Neural cell (in vitro differentiated cells): ENCODE measurements at regions not wholly inside any gene's neighbourhood (a gene's known extent, or its start where the extent isn't known, plus 50 kb on each side); places are given as distances from the start of the nearest gene placed in this dataset.
A peak's percentile ranks its signal among the peaks of the same experiment; 100 is the strongest.
"Not testable (repeated sequence)": the region's sequence is repeated elsewhere in the genome, so short reads cannot be mapped to it uniquely, and the experiment has no call there.

Experiments
- H2AFZ ChIP-seq: fragments of 200-600, 300-800 bp; sonication (generic), shearing (Covaris generic); 2 replicates; pipeline ENCODE4 v1.6.0; 2014; ENCODE audit warnings: low read depth, mild to moderate bottlenecking, antibody characterized with exemption, low read length, moderate library complexity
- H3F3A ChIP-seq: fragments of 200-600 bp; shearing (Covaris generic); 2 replicates; pipeline ENCODE4 v1.6.1; 2016; ENCODE audit warnings: mild to moderate bottlenecking, moderate library complexity, mixed read lengths, antibody characterized with exemption, low read length; ENCODE audit not compliant: insufficient read depth, poor library complexity, severe bottlenecking
- H3K27ac ChIP-seq: fragments of 200-600, 300-800 bp; sonication (generic), shearing (Covaris generic); 2 replicates; pipeline ENCODE4 v1.5.1; 2014; ENCODE audit warnings: mild to moderate bottlenecking, low read length, moderate library complexity
- H3K27me3 ChIP-seq: fragments of 300-800, 200-600 bp; sonication (generic), shearing (Covaris generic); 2 replicates; pipeline ENCODE4 v1.6.0; 2014; ENCODE audit warnings: mild to moderate bottlenecking, low read depth, low read length, moderate library complexity; ENCODE audit not compliant: insufficient read depth
- H3K36me3 ChIP-seq: fragments of 300-800, 200-600 bp; sonication (generic), shearing (Covaris generic); 2 replicates; pipeline ENCODE4 v1.5.1; 2014; ENCODE audit warnings: mild to moderate bottlenecking, antibody characterized with exemption, low read length, moderate library complexity; ENCODE audit not compliant: insufficient read depth
- H3K4me2 ChIP-seq: fragments of 300-800, 200-600 bp; sonication (generic), shearing (Covaris generic); 2 replicates; pipeline ENCODE4 v1.6.0; 2014; ENCODE audit warnings: mild to moderate bottlenecking, low read length
- H3K4me3 ChIP-seq: fragments of 300-800, 200-600 bp; sonication (generic), shearing (Covaris generic); 2 replicates; pipeline ENCODE4 v1.5.1; 2014; ENCODE audit warnings: mild to moderate bottlenecking, low read length, moderate library complexity
- H3K79me2 ChIP-seq: fragments of 200-600 bp; shearing (Covaris generic); replicated peaks from 2 replicates; pipeline ENCODE4 v1.6.0; 2014; ENCODE audit warnings: mild to moderate bottlenecking, low read length, moderate library complexity; ENCODE audit not compliant: insufficient read depth
- H3K9ac ChIP-seq: fragments of 300-800, 200-600 bp; sonication (generic), shearing (Covaris generic); 2 replicates; pipeline ENCODE4 v1.6.1; 2016; ENCODE audit warnings: mild to moderate bottlenecking, low read length, mixed read lengths
- H3K9me2 ChIP-seq: fragments of 200-600 bp; shearing (Covaris generic); 2 replicates; pipeline ENCODE4 v1.6.1; 2016; ENCODE audit warnings: mild to moderate bottlenecking, low read length, mixed read lengths; ENCODE audit not compliant: insufficient read depth
- H3K9me3 ChIP-seq: fragments of 200-600, 300-800 bp; sonication (generic), shearing (Covaris generic); 2 replicates; pipeline ENCODE4 v1.6.1; 2016; ENCODE audit warnings: mild to moderate bottlenecking, mixed run types, low read length, moderate library complexity, mixed read lengths
- H4K20me1 ChIP-seq: fragments of 200-600 bp; shearing (Covaris generic); 2 replicates; pipeline ENCODE4 v1.6.1; 2016; ENCODE audit warnings: mild to moderate bottlenecking, mixed run types; ENCODE audit not compliant: insufficient read depth
- TF ChIP-seq, protein P1 (sequence below): fragments of 450-650 bp; IDR thresholded peaks from 2 replicates; pipeline ENCODE4 v1.5.1; 2014; ENCODE audit warnings: antibody characterized with exemption, mild to moderate bottlenecking, moderate library complexity; ENCODE audit not compliant: poor library complexity, severe bottlenecking

- H3K9ac ChIP-seq, H4K20me1 ChIP-seq, H3K27me3 ChIP-seq, H3K36me3 ChIP-seq, H3F3A ChIP-seq, H3K4me3 ChIP-seq, H2AFZ ChIP-seq, H3K9me2 ChIP-seq, H3K9me3 ChIP-seq, H3K79me2 ChIP-seq, H3K27ac ChIP-seq, H3K4me2 ChIP-seq: not testable (repeated sequence)
- TF ChIP-seq, protein P1, sequence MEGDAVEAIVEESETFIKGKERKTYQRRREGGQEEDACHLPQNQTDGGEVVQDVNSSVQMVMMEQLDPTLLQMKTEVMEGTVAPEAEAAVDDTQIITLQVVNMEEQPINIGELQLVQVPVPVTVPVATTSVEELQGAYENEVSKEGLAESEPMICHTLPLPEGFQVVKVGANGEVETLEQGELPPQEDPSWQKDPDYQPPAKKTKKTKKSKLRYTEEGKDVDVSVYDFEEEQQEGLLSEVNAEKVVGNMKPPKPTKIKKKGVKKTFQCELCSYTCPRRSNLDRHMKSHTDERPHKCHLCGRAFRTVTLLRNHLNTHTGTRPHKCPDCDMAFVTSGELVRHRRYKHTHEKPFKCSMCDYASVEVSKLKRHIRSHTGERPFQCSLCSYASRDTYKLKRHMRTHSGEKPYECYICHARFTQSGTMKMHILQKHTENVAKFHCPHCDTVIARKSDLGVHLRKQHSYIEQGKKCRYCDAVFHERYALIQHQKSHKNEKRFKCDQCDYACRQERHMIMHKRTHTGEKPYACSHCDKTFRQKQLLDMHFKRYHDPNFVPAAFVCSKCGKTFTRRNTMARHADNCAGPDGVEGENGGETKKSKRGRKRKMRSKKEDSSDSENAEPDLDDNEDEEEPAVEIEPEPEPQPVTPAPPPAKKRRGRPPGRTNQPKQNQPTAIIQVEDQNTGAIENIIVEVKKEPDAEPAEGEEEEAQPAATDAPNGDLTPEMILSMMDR = peak; percentile 43
Measured at GRCh38 chr6:60338328-60339071, 1947.5 kb downstream of the KHDRBS2 start.

GRCh38 chr6:60335124-60335523, 1950.9 kb downstream of the KHDRBS2 start:
- not testable (repeated sequence) for H3K4me2 ChIP-seq, H3K9me2 ChIP-seq, H4K20me1 ChIP-seq, H3K79me2 ChIP-seq, H3K27ac ChIP-seq, H3K36me3 ChIP-seq, H3K9me3 ChIP-seq, H3K9ac ChIP-seq, H3K4me3 ChIP-seq, H2AFZ ChIP-seq, H3F3A ChIP-seq, H3K27me3 ChIP-seq

DNA sequence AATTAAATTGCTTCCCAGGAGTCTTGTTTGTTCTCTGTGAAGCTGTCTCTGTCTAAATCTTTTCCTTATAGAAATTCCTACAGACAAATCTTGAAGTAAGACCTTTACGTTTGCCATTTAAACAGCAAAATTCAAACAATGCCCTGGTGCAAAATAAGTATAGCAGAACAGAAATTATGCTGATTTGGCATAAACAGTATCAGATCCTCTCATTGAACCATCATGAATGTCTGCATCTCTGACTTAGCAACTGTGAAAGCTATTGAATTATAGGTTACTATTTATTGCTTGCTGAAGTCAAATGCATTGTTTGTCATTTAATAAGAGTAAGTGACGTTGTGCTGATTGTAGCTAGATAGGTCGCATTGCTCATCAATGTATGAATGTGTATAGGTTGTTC, 1952.3 kb downstream of the KHDRBS2 start:
- H3F3A ChIP-seq, H3K4me2 ChIP-seq, H3K27me3 ChIP-seq, H2AFZ ChIP-seq, H3K9ac ChIP-seq, H3K79me2 ChIP-seq, H3K4me3 ChIP-seq, H3K36me3 ChIP-seq, H3K9me3 ChIP-seq, H3K9me2 ChIP-seq, H3K27ac ChIP-seq, H4K20me1 ChIP-seq: not testable (repeated sequence)

GRCh38 chr6:60308939-60309338, 1977.1 kb downstream of the KHDRBS2 start:
- H4K20me1 ChIP-seq, H3K27me3 ChIP-seq, H3K36me3 ChIP-seq, H3K9me2 ChIP-seq, H3K27ac ChIP-seq, H3K9ac ChIP-seq, H3F3A ChIP-seq, H3K9me3 ChIP-seq, H3K79me2 ChIP-seq, H3K4me2 ChIP-seq, H3K4me3 ChIP-seq, H2AFZ ChIP-seq: not testable (repeated sequence)
